Upper lobe of right lung (tissue), 1 donor: ENCODE measurements at regions not wholly inside any gene's neighbourhood (a gene's known extent, or its start where the extent isn't known, plus 50 kb on each side); places are given as distances from the start of the nearest gene placed in this dataset.
A peak's percentile ranks its signal among the peaks of the same experiment; 100 is the strongest.
"Not testable (repeated sequence)": the region's sequence is repeated elsewhere in the genome, so short reads cannot be mapped to it uniquely, and the experiment has no call there.

Experiments
- ATAC-seq: fragments of 200-7000 bp; cut with Tn5 transposase; one replicate; pipeline ENCODE4 v1.9.1; 2020; ENCODE audit warnings: mild to moderate bottlenecking, moderate library complexity
- DNase-seq: peaks from one replicate; pipeline ENCODE4 v3.0.0-alpha.2; 2020
- H3K27ac ChIP-seq: fragments of 200-600 bp; one replicate; pipeline ENCODE4 v1.8.0; 2022
- H3K27me3 ChIP-seq: fragments of 200-600 bp; one replicate; pipeline ENCODE4 v1.8.0; 2022; ENCODE audit warnings: mild to moderate bottlenecking
- H3K36me3 ChIP-seq: fragments of 200-600 bp; one replicate; pipeline ENCODE4 v1.8.0; 2022
- H3K4me1 ChIP-seq: fragments of 200-600 bp; one replicate; pipeline ENCODE4 v1.8.0; 2022
- H3K4me3 ChIP-seq: fragments of 200-600 bp; one replicate; pipeline ENCODE4 v1.8.0; 2022; ENCODE audit warnings: mild to moderate bottlenecking
- H3K9me3 ChIP-seq: fragments of 200-600 bp; one replicate; pipeline ENCODE4 v1.8.0; 2022
- CTCF ChIP-seq: fragments of 200-600 bp; IDR thresholded peaks from one replicate; pipeline ENCODE4 v1.8.0; 2022; ENCODE audit warnings: antibody characterized with exemption
- intact Hi-C: fragments of 100-400 bp; cut with DNase I; formaldehyde crosslinking; loops from one replicate; pipeline ENCODE4 v1.11.0; 2022
- donor health status: DM: no; HTN: yes; CAD: no; lungs with severe emphysema.

- ATAC-seq (no peak), DNase-seq (no peak)
- Histone ChIP-seq H3K9me3 (no peaks in the 10 kb centered on the region), H3K27ac (no peak overlapping the region), H3K4me1 (no peaks in the 10 kb centered on the region), H3K27me3 (no peaks in the 10 kb centered on the region), H3K36me3 (no peaks in the 10 kb centered on the region), H3K4me3 (no peak overlapping the region)
- TF ChIP-seq CTCF, result no peak
- intact Hi-C loops, result no loop called here
Measured at GRCh38 chr2:240257940-240258580, 117.6 kb upstream of the OTOS start.

DNA sequence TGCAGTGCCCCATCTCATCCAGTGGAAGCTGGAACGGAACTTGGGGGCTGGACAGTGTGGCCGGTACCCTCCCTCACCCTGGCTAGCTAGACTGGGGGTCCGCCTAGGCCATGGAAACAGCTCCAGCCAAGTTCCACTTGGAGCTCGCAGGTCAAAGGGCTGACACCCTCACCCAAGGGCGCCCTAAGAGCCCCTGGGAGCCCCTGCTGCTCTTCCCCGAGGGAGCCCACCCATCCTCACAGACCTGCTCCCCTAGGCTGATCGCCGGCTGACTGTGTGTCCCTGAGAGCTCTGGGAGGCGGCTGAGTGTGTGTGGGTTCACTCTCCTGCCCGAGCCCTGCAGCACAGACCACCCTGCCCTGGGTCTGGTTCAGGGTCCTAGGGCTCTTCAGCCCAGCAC is 118.2 kb upstream of the OTOS start:
- H3K36me3 ChIP-seq, result no peaks in the 10 kb centered on the region
- no peaks in the 10 kb centered on the region for H3K4me1 ChIP-seq
- DNase-seq (no peak), ATAC-seq (no peak)
- H3K9me3 ChIP-seq, result no peaks in the 10 kb centered on the region
- no peaks in the 10 kb centered on the region for H3K27me3 ChIP-seq
- H3K4me3 ChIP-seq, result no peak overlapping the region
- intact Hi-C loops, result no loop called here
- TF ChIP-seq CTCF, result no peak
- peak overlapping the region; percentile 51 for H3K27ac ChIP-seq

- ATAC-seq, result peak; percentile 33
- H3K4me1 ChIP-seq, result no peaks in the 10 kb centered on the region
- H3K36me3 ChIP-seq, result no peaks in the 10 kb centered on the region
- no peak overlapping the region for H3K4me3 ChIP-seq
- DNase-seq, result peak; percentile 65
- H3K9me3 ChIP-seq, result no peaks in the 10 kb centered on the region
- no peaks in the 10 kb centered on the region for H3K27me3 ChIP-seq
- intact Hi-C loops, result no loop called here
- peak overlapping the region; percentile 51 for H3K27ac ChIP-seq
- TF ChIP-seq CTCF, result no peak
Measured at GRCh38 chr2:240259201-240259923, 118.9 kb upstream of the OTOS start.

DNA sequence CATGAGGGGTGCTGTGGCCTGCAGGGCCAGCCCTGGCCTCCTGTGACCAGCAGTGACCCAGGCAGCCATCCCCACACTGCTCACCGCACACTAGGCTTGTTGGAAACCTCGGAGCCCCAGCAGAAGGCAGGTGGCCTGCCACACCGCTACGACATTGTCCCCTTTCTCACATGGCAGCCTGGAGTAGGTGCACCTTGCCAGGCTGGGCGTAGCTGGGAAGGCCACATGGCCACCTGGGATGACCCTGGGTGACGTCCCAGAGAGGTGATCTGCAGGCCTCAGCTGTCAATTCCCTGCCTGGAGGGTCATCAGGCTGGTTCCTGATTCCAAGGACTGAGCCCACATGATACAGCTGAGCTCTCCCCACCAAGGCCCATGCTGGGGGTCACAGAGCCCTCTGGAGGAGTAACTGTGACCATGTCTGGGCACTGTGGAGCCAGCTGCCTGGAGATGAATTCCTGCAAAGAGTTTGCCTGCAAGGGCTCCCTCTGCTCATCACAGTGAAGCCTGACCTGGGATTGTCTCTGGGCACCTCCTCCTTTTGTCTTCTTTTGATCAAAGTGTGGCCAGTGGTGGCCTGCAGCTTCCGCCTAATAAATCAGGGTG is 119.6 kb upstream of the OTOS start:
- DNase-seq, result no peak
- H3K36me3 ChIP-seq, result no peaks in the 10 kb centered on the region

DNA sequence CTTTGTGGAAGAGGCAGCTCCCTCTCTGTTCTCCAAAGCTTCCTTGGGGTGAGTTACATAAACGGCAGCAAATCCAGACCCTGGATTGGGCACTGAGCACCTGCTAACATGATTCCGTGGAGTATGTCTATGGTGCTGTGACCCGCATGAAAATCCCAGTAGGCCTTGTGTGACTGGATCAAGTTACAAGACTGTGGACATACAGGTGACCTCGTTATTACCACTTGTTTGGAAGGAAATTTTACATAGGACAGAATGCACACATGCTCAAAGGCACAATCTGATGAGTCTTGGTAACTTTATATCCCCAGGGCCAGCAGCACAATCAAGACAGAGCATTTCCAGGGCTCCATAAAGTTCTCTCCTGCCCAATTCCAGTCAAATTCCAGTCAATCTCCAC is 120.2 kb upstream of the OTOS start:
- Histone ChIP-seq H3K4me3 (no peak overlapping the region), H3K9me3 (no peaks in the 10 kb centered on the region), H3K36me3 (no peaks in the 10 kb centered on the region), H3K27ac (no peak overlapping the region), H3K27me3 (no peaks in the 10 kb centered on the region), H3K4me1 (no peaks in the 10 kb centered on the region)
- no peak for DNase-seq
- no peak for ATAC-seq
- TF ChIP-seq CTCF, result no peak
- intact Hi-C loops, result no loop called here

More for the DNA sequence above, 119.6 kb upstream of the OTOS start:
- Histone ChIP-seq H3K4me1 (no peaks in the 10 kb centered on the region), H3K27me3 (no peaks in the 10 kb centered on the region), H3K9me3 (no peaks in the 10 kb centered on the region), H3K27ac (no peak overlapping the region), H3K4me3 (no peak overlapping the region)
- TF ChIP-seq CTCF, result no peak
- intact Hi-C loops, result no loop called here
- no peak for ATAC-seq

DNA sequence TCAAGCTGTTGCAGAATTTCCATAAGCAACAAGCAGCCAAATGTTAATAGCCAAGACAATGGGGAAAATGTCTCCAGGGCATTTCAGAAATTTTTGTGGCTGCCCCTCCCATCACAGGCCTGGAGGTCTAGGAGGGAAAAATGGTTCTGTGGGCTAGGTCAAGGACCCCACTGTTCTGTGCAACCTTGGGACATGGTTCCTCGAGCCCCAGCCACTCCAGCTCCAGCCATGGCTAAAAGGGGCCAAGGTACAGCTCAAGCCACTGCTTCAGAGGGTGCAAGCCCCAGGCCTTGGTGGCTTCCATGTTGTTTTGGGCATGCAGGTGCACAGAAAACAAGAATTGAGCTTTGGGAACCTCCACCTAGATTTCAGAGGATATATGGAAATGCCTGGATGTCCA is 122.1 kb upstream of the OTOS start:
- H3K36me3 ChIP-seq, H3K4me3 ChIP-seq, intact Hi-C loops, H3K27me3 ChIP-seq, H3K9me3 ChIP-seq, H3K27ac ChIP-seq, H3K4me1 ChIP-seq, ATAC-seq, DNase-seq: not testable (repeated sequence)
